NCI-H1092 (cell line): ENCODE measurements at regions not wholly inside any gene's neighbourhood (a gene's known extent, or its start where the extent isn't known, plus 50 kb on each side); places are given as distances from the start of the nearest gene placed in this dataset.

Source experiments
- DNase-seq: peaks from one replicate; lab custom pipeline; 2025; lab: John Stamatoyannopoulos, UW

DNA sequence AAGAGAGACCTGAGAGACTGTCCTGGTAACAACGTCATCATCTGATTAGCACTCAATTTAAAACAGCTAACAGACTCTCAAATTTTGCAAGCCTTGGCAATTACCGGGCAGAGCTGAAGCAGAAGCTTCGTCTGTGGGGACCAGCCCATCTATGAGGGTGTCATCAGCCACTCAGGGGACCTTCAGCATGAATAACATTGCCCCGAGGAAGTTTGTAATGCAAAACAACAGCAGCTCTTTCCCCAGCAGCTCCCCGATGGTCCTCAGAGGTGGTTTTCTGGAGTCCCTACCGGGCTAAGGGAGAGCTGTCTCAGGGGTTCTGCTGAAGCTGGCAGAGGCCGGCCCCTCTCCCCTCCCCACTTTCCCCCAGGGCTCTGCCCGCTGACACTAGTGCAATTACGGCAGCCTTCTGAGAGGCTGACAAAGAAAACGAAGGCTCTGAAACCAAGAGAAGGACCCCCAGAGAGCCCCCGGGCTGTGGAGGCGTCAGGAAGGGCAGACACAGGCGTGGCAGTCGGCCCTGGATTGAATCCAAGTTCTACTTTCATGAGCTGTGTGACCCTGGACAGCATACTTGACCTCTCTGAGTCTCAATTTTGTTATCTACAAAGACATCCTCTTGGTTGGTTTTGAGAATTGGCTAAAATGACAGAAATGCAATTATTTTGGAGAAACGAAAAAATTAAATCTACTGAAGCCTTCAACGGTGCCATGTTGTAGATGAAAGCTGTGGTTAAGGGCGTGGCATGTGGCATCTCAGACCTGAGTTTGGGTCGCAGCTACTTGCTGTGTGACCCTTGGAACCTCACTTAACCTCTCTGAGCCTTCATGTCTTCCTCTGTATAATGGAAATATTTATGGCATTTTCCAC, 102.1 kb upstream of the TLE3 start:
- DNase-seq = no peak

DNA sequence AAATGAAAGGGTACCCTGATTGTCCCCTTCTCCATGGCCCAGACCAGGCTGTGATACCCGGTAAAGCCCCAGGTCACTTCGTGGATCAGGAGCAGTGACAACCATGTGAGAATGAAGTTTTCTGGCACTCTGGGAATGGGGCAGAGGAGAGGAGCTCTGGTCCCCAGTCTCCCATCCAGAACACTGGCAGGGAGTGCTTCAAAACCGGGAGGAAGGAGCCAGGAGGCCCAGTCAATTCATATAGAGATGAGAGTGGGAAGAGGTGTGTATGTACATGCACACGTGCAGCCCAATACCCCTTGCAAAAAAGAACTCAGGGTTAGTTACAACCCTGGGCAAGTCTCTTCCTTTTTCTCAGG, 101.4 kb upstream of the TLE3 start:
- DNase-seq = no peak

DNA sequence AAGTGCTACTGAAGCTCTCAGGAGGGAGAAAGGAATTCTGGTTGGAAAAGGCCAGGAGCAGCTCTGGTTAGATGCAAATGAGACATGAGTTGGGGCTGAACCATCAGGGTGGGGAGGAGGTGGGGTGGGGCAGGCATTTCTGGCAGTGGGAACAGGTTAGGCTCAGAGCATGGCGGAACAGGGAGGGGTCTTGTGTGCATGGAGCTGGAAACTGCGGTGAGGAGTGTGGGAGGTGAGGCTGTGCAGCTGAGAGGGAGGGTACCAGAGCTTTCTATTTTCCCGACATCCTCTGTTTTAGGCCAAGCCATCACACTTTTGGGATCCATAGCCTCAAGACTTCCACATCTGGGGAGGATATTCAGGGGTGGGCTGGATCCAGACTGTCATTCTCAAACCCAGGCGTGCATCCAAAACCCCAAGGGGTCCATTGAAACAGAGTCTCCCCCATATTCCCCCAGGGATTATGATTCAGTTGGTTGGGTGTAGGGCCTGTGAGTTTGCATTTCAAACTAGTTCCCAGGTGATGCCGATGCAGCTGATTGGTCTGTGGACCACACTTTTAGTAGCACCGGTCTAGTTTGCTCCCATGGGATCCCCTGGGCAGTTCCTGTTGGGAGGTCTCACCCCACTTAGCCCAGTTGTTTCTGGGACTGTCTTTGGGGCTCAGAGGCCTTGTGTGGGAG, 100.9 kb upstream of the TLE3 start:
- no peak for DNase-seq

DNA sequence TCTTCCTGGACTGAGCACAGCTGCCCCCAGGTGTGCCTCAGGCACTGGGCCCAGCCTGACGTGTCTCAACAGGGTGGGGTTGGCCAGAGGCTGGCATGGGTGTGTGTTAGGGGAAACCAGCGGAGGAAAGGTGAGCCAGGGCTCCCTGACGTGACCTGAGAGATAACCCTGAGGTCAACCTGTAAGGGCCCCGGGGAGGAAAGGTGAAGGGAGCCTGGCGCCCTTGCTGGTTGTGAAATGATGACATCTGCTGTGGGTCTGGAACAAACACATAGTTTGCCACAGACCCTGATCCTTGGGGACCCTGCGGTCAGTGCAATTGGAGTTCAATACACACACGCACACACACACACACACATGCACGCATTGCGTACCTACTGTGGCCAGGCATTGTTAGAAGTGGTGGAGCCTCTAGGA, 100.2 kb upstream of the TLE3 start:
- DNase-seq = no peak

DNA sequence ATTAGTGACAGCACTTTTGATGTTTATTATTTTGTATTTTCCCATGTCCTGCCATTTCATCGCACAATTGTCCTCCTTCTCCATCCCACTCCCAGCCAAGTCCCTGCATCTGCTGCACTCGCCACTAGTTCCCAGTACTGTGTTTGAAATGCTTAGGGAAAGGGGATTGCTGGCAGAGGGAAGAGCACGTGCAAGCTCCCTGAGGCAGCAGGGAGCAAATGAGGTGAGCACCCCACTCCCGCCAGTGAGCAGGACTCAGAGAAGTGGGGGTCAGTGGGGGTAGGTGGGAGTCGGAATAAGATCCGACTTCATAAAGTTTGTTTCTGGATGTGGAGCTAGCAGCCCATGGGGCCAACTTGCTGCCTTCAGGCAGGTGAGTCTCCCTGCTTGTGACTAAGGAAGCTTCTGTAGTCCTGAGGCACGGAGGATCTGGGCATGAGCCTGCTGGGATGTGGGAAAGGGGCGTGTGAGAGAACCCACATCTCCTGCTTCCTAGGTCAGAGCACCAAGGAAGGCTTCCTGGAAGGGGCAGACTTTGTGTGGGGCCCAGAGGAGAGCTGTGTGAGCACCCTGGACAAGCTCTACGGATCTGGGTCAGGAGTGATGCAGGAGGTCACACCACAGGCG, 99.7 kb upstream of the TLE3 start:
- DNase-seq = no peak

DNA sequence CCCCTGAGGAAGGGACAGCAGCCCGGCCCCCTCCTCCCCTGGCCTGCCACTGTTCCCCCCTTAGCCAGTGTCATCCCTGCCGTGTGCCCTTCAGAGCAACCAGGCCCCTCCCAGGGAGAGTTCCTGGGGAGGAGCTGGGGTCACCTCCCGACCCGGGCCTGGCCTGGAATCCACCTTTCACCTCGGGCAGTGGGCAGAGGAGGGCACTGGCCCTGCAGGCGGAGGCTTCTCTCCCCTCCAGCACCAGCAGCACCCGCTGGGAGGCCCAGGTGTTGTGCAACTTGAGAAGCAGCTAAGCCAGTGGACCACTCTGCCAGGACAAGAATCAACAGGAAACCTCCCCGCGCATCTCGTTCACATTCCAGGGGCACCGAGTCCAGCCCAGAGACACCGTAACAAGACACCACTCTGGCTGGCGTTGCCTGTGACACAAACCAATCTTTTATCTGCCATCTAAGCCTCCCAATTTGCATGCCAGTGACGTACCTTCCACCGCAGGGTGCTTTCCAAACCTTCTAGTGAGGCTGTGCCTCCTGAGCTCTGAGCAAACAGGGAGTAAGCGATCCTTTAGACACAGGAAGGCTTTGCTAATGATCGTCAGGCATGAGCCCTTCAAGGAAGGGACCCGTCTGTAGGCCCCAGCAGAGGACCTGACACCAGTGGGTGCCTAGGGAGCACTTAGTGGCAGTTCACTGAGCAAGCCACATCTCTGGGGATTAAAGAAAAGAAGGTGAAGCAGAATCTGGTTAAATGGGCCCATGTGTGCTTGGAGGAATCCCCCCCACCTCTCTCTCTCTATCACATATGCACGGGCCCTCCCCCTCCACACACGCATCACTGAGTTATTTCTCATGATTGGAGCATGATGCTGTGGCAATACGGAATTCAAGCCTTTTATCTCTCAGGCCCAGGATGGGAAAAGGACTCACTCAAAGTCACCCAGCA, 98.9 kb upstream of the TLE3 start:
- peak; percentile 25 for DNase-seq

DNA sequence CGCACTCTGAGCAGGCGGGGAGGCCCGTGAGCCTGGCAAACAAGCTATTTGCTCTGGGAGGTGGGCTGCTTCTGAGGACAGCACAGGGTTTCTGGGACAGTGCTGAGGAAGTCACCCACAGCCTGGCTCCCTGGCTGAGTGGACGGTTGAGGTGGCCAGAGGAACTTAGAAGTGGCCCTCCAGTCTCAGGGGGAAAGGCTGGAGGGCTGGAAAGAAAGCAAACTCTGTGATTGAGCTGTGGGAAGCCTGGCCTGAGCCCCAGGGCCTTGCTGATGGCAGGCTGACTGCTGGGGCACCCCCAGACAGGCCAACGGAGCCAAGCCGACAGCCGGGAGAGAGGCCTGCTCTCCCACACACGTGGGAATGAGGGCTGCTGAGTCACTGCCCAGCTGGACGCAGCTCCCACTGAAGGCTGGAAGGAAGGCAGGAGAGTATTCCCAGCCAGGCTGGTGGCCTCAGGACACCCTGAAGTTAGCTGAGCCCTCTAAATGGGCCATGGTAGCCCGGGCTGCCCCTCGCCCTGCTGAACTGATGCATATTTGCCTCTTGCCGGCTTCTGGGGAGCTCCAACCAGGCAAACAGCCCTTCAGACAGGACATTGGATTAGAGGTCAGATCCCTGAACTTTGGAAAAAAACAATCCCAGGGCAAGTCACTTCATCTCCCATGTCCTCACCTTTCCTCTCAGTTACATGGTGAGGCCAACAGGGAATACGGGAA, 98.0 kb upstream of the TLE3 start:
- DNase-seq = no peak

DNA sequence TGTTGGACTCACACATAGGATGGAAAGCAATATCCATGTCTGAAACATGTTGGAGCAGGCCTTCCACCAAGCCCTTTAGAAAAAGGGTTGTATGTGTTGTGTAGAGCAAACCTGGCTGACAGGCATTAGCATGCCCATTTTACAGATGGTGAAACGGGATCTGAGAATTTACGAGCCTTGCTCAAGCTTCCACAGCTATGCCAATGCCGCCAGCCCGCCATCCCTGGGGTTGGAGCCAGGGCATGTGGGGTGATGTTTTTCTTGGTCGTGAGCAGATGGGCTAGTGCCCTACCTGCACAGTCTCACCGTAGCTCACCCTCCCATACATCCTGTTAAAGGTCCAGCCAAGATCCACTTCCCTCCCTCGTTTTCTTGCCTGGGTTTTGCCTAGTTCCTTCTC, 97.5 kb upstream of the TLE3 start:
- no peak for DNase-seq

DNA sequence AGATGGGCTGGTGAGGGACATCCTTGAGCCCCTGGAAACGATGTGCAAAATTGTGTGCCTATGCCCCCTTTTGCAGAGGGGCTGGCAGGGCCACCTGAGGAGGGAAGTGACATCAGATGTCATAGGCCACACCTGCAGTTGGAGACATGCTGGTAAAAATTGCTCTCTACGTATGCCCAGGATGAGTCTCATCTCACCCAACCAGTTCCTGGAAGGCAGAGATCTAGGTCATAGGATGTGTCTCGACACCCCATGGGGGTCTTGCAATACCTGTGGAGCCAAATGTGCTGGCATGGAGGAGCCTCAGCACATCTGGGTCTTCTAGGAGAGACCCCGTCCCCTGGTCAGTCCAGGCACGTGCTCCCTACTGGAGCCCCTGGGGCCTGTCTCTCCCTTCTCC, 96.5 kb upstream of the TLE3 start:
- DNase-seq = no peak

DNA sequence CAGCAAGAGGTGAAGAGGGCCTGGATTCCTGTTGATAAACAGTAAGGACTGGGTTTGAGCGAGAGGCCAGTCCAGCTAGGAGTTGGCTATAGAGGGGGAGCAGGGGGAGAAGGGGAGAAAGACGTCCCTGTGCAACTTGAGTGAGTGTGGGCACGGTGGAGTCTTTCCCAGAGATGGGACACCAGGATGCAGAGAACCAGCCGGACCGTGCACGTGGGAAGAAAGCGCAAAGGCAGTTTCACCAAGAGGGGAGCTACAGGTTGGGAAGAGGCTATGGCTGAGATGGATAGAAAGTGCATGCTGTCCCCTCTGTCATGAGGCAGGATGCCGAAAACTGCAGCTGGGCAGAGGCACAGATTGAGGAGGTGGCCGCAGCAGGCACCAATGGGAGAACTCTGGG, 96.0 kb upstream of the TLE3 start:
- DNase-seq = no peak

DNA sequence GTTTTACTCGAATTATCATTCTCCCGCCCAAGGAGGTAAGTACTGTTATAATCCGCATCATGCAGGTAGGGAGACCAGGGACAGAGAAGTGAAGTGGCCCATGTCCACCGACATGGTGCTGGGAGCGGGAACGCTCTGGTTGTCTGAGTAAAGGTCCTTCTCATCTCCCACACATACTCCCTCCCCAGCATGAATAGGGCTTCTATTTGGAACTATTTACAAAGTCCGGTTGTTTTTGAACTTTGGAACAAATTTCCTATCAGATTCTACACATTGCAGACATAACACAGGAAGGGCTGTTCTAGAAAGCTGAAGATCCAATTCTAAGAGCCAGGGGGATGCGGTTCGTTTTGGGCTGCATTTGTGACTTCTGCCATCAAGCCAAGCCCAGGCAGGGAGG, 94.8 kb upstream of the TLE3 start:
- no peak for DNase-seq

DNA sequence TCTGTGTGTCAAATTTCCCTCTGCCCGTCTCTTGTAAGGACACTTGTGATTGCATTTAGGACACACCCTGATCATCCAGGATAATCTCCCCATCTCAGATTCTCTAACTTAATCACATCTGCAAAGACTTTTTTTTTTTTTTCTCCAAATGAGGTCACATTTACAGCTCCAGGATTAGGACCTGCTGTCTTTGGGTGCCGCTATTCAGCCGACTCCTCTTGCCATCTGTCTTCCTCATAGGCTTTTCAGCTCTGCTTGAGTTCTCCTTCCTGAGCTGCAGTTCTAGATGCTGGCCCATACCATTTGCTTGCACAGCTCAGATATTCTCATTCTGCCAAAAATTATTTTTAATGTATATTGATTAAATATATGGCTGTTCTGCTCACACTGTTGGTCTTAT, 94.3 kb upstream of the TLE3 start:
- DNase-seq = no peak

DNA sequence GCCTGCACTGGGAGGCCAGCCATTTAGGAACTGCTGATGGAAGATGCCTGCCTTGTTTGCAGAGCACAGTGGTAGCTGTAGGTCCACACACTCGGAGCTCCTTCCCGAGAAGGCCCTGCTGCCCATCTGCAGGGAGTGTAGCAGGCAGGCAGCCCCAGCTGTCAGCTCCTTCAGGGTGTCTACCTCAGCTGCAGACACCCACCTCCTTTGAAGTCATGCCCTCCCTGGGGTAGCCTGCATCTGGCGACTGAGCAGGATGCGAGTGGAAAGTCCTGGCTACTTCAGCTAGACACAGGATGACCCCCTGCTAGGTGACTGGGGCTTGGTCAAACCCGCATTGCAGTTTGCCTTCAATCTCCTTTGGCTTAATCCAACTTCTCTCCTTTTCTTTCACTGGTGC, 93.2 kb upstream of the TLE3 start:
- no peak for DNase-seq

DNA sequence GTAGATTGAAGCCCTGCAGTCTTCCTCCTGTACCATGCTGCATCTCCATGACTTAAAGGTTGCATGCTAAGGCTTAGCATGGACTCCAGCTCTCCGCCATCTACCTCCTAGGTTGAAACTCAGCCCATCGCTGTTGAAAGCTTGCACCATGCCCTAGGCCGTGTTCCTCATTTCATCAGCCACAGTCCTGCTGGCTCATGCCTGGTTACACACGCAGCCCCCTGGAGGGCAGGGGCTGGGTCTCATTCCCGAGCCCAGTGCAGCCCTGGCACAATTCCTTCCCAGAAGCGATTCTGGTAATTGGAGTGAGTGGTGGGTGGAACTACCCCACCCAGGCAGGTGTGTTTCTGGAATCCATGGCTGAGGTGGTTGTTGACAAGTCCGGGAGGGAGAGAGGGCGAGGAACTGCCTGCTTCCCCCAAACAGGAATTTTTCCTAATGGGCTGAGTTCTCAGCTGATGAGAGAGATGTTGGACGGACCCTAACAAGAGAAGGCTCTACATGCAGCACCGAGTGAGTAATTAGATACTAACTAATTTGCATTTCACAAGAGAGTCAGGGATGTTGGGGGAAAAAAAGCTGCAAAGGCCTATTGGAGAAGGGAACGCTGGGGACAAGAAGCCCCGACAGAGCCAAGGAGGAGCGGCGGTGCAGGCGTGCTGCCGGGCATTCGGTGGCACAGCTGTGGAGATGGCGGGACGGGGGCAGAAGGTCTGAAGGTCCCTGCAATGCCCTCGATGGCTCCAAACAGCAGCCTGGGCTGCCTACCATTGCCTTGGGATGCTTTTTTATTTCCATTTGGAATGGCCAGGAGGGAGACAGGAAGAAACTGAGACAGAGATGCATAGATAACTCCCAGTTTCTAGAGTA, 92.3 kb upstream of the TLE3 start:
- no peak for DNase-seq

DNA sequence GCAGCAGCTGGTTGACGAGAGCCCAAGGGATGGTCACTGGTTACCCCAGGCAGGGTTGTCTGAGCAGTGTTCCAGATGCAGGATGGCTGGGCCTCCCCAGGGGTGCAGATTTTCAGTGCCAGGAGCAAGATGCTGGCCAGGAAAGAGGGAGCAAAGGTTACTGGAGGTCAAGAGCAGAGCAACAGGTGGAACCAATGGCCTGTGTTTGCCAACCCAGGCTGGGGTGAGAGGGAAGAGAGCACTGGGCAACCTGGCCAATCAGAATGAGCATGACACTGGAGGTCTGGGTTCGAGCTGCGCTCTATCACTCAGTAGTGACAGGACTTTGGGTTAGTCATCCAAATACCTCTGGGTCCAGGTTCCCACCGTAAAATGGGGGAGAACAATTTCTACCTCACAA, 90.6 kb upstream of the TLE3 start:
- no peak for DNase-seq

DNA sequence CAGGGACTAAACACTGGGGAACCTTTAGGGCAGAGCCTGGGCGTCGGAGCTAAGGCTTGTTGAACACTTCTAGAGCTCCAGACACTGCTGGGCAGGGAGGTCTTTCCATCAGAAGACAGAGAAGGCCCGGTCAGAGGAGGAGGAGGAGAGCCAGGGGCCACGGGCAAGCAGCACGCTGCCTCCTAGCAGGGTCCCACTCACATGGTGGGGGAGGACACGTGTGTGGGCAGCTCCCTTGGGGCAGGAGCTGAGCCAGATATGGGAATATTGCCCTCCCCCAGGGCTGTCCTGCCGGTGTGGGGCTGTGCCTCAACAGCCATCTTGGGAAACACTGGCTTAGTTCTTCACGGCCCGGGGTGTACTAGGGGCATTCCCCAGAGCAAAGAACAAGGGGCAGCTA, 89.6 kb upstream of the TLE3 start:
- DNase-seq = no peak

DNA sequence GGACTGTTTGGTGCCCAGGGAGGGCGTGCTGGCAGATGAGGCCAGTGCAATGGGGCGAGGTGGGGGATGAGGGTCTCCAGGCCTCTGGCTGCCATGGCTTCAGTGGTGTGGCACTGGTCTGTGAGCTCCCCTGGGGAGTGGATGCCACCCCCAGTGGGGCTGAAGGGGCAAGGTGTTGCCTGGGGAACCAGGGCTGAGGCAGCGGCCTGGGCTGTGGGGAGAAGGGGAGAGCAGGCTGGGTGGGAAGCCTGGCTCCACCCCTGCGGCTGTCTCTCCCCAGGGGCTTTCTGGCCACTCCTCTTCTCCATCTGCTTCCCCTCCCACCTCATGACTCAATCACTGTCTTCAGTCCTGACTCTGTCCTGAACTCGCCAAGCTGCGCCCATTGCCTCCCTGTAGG, 88.4 kb upstream of the TLE3 start:
- DNase-seq = no peak

DNA sequence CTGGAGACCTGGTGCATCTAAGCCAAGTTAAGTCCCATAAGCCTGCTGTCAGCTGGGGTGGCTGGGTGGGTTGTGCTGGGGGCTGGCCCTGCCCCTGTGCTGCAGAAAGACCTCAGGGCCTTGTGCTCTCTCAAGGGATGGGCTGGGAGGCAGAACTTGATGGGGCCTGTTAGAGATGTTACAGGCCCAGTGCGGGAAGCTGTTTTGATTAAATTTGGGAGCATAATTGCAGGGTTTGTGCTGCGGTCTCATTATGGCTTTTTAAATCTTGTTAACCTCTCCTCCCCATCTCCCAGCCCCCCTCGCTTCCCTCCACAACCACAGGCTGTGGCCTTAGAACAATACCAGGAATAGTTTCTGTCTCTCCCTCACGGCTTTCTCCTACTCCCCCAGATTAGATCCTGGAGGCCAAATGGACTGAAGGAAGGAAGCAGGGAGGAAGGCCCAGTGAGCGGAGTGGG, 87.6 kb upstream of the TLE3 start:
- no peak for DNase-seq

DNA sequence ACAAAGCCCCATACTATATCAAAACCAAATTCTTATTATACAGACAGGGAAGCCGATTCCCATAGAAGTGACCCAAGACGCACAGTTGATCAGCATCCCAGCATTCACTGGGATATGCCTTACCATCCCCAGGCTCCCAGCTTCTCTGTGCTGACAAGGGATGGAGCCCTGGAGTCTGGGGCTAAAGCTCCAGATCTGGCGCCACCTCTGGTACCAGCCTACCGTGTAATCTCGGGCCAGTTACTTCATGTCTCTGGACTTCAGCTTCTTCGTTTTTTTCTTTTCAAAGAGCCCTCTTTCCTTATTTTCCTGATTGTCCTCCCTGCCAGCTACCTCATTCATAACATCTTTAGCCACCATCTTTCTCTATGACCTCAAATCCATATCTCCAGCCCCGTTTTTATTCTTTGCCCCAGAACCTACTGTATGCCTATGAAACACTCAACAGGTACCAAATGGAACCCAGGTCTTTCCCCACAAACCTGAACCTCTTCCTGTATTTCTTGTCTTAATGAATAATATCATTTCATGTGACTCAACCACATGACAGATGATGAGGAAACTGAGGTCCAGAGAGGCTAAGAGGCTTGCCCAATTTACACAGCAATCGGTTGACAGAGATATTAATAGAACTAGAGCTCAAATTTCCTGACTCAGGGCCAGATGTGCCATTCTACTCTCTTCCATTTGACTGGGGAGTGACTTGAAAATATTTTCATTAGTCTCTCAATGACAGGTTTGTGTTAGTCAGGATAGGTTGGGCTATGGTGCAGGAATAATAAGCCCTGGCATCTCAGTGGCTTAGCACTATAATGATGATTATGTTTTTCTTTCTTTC, 85.4 kb upstream of the TLE3 start:
- DNase-seq = no peak
